PC-9 (cell line): ENCODE measurements at regions not wholly inside any gene's neighbourhood (a gene's known extent, or its start where the extent isn't known, plus 50 kb on each side); places are given as distances from the start of the nearest gene placed in this dataset.

Experiments
- CTCF ChIP-seq: fragments of 200-600 bp; sonication (generic); conservative IDR thresholded peaks from 2 replicates; pipeline ENCODE4 v1.6.1; 2017; ENCODE audit warnings: mixed run types, antibody characterized with exemption, mild to moderate bottlenecking, moderate library complexity
- EZH2 ChIP-seq: fragments of 200-600 bp; sonication (generic); IDR thresholded peaks from 2 replicates; pipeline ENCODE4 v1.8.0; 2017; ENCODE audit warnings: antibody characterized with exemption, low read depth

- no peak for TF ChIP-seq CTCF
- TF ChIP-seq EZH2, result no peak
These were observed 51.1 kb upstream of the GCM1 start for GRCh38 chr6:53199765-53200164.
